Suprapubic skin (tissue), 3 donors: ENCODE measurements at regions not wholly inside any gene's neighbourhood (a gene's known extent, or its start where the extent isn't known, plus 50 kb on each side); places are given as distances from the start of the nearest gene placed in this dataset.

Experiments used
- EP300 ChIP-seq: sonication (generic); formaldehyde crosslinking; IDR thresholded peaks from one replicate; pipeline ENCODE4 v1.6.1; 2017; ENCODE audit warnings: antibody characterized with exemption
- TF ChIP-seq, protein P1 (sequence below), 2 donors: fragments of 200-600 bp in 1 of 2; fragments of 450-650 bp in 1 of 2; sonication (generic) in 1 of 2; IDR thresholded peaks; one replicate each; pipeline ENCODE4 v1.5.1; 2016 to 2019; ENCODE audit warnings: antibody characterized with exemption in 2 of 2, mild to moderate bottlenecking in 1 of 2, moderate library complexity in 1 of 2

DNA sequence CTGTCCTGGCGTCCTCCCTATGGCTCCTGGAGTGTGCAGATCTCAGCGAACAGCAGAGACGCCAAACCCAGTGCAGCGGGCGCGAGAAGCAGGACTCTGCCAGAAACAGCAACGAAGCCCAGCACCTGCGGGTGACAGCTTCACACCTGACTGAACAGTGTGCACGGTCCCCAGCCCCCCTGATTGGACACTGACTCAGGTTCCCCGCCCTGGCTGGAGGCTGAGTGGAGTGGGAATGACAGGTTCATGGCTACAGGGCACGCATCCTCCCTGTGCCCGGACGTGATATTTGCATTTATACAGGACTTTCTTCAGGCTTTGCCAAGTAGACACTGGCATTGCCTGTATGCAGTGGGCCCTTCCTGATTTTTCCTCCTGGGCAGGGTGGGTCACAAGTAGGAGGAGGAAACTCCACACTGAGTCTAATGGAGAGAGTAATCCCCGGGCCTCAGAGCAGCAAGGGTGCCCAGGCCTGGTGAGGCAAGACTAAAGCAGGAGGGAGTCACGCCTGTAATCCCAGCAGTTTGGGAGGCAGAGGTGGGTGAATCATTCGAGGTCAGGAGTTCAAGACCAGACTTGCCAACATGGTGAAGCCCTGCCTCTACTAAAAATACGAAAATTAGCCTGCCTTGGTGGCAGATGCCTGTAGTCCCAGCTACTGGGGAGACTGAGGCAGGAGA lies 71.6 kb downstream of the ASCL4 start:
- TF ChIP-seq, protein P1, sequence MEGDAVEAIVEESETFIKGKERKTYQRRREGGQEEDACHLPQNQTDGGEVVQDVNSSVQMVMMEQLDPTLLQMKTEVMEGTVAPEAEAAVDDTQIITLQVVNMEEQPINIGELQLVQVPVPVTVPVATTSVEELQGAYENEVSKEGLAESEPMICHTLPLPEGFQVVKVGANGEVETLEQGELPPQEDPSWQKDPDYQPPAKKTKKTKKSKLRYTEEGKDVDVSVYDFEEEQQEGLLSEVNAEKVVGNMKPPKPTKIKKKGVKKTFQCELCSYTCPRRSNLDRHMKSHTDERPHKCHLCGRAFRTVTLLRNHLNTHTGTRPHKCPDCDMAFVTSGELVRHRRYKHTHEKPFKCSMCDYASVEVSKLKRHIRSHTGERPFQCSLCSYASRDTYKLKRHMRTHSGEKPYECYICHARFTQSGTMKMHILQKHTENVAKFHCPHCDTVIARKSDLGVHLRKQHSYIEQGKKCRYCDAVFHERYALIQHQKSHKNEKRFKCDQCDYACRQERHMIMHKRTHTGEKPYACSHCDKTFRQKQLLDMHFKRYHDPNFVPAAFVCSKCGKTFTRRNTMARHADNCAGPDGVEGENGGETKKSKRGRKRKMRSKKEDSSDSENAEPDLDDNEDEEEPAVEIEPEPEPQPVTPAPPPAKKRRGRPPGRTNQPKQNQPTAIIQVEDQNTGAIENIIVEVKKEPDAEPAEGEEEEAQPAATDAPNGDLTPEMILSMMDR (IDR thresholded peaks at IDR 0.05): no peak
- no peak for TF ChIP-seq EP300
